NOMO-1 (cell line): ENCODE measurements at regions not wholly inside any gene's neighbourhood (a gene's known extent, or its start where the extent isn't known, plus 50 kb on each side); places are given as distances from the start of the nearest gene placed in this dataset.
"Not testable (repeated sequence)": the region's sequence is repeated elsewhere in the genome, so short reads cannot be mapped to it uniquely, and the experiment has no call there.

ENCODE experiments used
- DNase-seq, 2 experiments: peaks; one replicate each; lab custom pipeline; 2025; ENCODE audit not compliant: unreplicated experiment in 2 of 2; lab: John Stamatoyannopoulos, UW

DNA sequence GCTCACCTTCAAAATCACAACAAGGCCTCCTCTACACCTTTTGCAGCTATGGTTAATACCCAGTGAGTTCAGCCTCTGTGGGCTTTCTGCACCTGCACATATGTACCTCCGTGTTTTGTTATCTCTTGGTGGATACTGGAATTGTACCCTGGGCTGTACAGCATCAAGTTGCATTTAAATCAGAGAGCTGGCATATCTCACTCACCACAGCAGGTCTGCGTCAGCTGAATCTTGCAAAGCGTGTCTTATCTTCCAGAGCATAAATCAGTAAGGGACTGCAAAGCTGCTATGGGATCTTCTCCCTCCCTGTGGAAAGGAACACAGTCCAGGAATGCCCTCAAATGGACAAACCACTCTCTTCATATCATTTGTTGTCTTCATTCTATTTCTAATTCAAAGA, 1048.7 kb downstream of the UQCRFS1 start:
- DNase-seq = no peak

DNA sequence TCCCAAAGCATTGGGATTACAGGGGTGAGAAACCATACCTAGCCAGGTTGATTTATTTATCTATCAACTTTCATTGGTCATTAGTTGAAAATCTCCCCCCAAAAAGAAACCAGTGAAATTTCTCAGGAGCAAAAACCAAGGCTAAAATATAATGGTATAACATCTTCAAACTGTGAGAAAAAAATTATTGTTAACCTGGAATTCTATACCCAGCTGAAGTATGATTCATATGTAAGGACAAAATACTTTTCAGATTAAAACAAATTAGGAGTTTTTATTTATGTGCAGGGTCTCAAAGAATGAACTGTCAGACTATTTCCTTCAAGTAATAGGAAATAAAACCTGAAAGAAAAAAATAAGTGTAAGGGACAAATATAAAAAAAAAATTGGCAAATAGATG, 1053.9 kb downstream of the UQCRFS1 start:
- DNase-seq = no peak

DNA sequence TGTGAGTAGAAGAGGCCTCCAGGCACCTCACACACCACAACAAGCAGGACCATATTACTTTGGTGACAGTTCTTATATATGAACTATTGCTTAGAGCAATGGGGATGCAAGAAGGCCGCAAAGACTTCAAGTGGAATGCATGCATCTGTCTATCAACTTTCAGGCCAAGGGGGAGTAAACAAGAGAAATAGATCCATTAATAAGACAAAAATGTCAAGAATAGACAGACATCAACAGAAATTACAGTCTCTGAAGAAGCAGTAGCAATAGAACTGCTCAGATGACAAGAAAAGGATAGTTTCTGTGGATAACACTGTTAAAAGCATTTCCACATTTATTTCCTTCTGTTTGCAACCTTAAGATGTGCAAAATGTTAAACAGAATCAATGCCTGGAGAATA, 1057.7 kb downstream of the UQCRFS1 start:
- no peak for DNase-seq

DNA sequence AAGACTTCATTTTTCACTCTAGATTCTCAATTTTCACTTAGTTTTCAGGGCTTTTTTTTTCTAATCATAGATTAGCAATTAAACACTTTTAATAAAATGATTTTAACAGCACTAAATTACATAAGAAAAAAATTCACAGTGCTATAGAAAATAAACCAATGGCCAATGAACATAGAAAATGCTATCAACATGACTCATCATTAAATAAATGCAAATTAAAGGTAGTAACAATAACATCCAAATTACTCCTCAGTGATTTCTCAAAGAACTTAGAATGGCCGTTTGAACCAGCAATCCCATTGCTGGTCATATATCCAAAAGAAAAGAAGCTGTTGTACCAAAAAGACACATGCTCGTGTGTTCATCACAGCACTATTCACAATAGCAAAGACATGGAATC, 1058.9 kb downstream of the UQCRFS1 start:
- no peak for DNase-seq

- no peak for DNase-seq
Measured at GRCh38 chr19:28153123-28153522, 1059.8 kb downstream of the UQCRFS1 start.

GRCh38 chr19:28152195-28152594, 1060.8 kb downstream of the UQCRFS1 start:
- DNase-seq = no peak

DNA sequence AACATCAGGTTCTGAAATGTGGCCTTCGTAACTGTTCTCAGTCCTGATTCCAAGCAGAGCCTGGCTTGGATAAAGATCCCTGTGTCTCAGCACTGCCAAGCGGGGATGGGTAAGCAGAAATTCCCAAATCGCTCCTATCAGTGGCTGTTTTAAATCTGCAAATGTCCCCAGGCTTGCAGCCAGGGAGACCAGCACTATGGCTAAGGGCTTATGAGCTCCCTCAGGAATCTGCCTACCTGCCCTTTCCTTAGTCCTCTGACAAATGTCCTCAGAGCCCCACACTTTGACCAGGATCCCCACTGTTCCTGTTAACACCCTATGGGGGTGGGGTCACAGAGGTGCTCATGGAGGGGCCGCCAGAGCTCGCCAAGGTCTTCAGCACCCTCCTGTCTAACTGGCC, 1062.8 kb downstream of the UQCRFS1 start:
- no peak for DNase-seq

- peak in 1 of 2 experiments; percentile 1 for DNase-seq
Measured at GRCh38 chr19:28148554-28148953, 1064.4 kb downstream of the UQCRFS1 start.

DNA sequence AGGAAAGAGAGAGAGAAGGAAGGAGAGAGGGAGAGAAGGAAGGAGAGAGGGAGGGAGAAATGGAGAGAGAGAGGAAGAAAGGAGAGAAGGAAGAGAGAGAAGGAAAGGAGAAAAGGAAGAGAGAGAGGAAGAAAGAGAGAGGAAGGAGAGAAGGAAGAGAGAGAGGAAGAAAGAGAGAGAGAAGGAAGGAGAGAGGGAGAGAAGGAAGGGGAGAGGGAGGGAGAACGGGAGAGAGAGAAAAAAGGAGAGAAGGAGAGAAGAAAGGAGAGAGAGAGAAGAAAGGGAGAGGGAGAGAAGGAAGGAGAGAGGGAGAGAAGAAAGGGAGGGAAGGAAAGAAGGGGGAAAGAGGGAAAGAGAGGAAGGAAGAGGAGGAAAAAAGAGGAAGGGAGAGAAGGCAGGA, 1070.7 kb downstream of the UQCRFS1 start:
- no peak for DNase-seq

DNA sequence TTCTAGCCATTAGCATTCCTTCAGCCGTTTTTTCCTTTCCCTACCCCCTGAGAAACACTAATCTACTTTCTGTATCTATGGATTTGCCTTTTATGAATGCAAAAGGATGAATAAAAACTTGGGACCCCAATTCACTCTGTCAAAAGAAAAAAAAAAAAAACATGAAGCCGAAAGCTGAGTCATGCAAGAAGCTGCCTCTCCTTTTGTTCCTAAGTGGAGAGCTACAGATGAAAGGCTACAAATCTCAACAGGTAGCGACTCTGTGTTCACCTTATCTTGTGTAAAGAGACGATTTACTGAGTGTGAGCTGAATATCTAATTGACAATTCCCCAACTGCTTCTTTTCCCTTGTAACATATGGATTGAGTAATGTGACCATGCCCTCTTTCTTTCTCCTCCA, 1072.8 kb downstream of the UQCRFS1 start:
- no peak for DNase-seq

- DNase-seq = no peak
Measured at GRCh38 chr19:28137772-28138171, 1075.2 kb downstream of the UQCRFS1 start.

DNA sequence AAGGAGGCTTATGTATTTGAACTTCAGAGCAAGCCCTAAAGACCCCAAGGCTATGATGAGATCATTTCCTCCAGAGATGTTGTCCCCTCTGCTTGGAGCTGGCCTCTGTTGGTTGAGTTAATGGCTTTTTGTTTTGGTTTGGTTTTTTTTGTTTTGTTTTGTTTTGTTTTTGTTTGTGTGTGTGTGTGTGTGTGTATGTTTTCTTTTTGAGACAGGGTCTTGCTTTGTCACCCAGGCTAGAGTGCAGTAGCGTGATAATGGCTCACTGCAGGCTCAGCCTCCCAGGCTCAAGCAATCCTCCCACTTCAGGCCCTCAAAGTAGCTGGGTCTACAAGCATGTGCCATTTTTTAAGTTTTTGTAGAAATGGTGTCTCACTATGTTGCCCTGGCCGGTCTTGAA, 1076.2 kb downstream of the UQCRFS1 start:
- no peak for DNase-seq

DNA sequence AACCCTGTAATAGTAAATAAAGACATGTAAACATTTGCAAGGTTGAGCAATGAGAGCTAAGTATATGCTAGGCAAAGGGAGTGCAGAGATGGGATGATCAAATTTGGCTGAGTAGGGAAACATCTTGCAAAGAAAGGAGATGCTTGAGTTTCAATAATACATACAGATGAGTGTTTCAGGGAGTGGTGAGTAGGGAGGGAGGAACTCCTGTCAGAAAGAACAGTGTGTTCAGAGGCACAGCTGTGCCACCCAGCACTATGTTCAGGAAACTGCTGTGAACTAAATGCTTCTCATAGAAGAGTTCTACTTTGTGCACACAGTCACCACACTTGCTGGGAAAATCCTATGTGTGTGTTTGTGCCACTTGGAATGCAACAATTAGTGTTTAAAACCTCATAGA, 1077.1 kb downstream of the UQCRFS1 start:
- no peak for DNase-seq

- no peak for DNase-seq
Measured at GRCh38 chr19:28134311-28134710, 1078.6 kb downstream of the UQCRFS1 start.

DNA sequence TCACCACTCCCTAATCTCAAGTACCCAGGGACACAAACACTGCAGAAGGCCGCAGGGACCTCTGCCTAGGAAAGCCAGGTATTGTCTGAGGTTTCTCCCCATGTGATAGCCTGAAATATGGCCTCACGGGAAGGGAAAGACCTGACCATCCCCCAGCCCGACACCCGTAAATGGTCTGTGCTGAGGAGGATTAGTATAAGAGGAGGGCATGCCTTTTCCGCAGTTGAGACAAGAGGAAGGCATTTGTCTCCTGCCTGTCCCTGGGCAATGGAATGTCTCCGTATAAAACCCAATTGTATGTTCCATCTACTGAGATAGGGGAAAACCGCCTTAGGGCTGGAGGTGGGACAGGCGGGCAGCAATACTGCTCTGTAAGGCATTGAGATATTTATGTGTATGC, 1082.1 kb downstream of the UQCRFS1 start:
- not testable (repeated sequence) for DNase-seq

- no peak for DNase-seq
Measured at GRCh38 chr19:28130066-28130511, 1082.9 kb downstream of the UQCRFS1 start.

DNA sequence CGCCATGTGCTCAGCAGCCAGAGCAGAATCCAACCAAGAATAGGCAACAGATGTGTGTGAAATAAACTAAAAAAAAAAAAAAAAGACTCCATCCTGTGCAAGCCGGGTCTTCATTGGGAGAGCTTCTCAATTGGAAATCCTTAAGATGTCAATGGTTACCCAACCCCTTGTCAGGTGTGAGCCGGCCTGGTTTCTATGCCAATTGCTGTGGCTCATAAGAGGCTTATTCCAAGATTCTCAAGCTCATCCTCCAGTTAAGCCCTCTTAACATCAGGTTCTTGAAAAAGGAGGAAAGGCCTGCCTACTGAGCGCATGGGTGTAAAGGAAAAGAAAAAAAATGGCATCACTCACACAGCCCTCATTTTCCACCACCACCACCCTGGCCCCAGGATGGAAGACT, 1084.6 kb downstream of the UQCRFS1 start:
- no peak for DNase-seq

GRCh38 chr19:28126135-28126898, 1086.6 kb downstream of the UQCRFS1 start:
- no peak for DNase-seq

- no peak for DNase-seq
Measured at GRCh38 chr19:28122734-28123133, 1090.2 kb downstream of the UQCRFS1 start.

DNA sequence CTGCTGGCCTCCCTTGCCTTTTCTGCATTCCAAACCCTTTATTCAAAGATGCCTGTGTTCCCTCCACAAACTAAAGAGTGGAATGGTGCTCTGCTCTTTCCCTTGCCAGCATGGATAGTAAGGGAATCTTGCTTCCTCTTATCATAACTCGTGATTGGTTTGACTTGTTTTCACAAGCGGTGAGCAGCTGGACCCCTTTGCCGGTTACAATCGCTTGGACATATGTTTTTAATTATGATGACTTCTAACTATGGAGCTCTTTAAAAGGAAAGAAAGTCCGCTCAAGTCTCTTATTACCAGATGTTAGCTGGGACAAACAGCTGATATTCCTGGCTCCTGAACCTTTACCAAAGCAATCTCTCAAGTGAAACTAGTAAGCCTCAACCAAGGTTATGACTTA, 1094.7 kb downstream of the UQCRFS1 start:
- DNase-seq = no peak

DNA sequence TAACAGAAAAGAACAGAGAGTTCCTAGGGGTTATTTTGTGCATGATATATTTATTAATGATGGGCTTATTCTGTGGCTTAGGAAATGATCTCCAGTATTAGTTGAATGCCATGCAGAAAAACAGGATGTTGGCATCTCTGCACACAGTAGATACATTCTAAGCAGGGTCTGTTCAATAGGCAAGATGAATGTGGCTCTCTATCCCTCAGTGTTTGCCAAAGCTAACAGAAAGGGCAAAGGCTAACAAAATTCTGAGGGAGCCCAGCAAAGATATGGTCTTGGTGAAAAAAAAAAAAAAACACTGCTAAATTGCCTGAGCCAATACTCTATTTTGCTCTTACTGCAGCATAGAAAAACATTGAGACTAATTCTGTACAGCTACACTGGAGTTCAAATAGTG, 1095.8 kb downstream of the UQCRFS1 start:
- no peak for DNase-seq

GRCh38 chr19:28116379-28116778, 1096.6 kb downstream of the UQCRFS1 start:
- DNase-seq = not testable (repeated sequence)

GRCh38 chr19:28103921-28104320, 1109.0 kb downstream of the UQCRFS1 start:
- DNase-seq = no peak
